HepG2 (cell line): ENCODE measurements at regions not wholly inside any gene's neighbourhood (a gene's known extent, or its start where the extent isn't known, plus 50 kb on each side); places are given as distances from the start of the nearest gene placed in this dataset.

ENCODE experiments used
- BORCS8-MEF2B ChIP-seq: sonication (generic); formaldehyde crosslinking; IDR thresholded peaks from 2 replicates; pipeline ENCODE4 v1.8.0; 2022; ENCODE audit warnings: mild to moderate bottlenecking, missing genetic modification reagents
- CHD2 ChIP-seq: IDR thresholded peaks from 2 replicates; pipeline ENCODE4 v1.6.1; 2011; ENCODE audit warnings: low read depth, low read length, improper control_type of control experiment
- STAT6 ChIP-seq: sonication (generic); formaldehyde crosslinking; IDR thresholded peaks from 2 replicates; pipeline ENCODE4 v1.4.0; 2020; ENCODE audit warnings: missing genetic modification reagents, mild to moderate bottlenecking, borderline replicate concordance
- ZBTB7A ChIP-seq: sonication (generic); formaldehyde crosslinking; IDR thresholded peaks from 2 replicates; pipeline ENCODE4 v1.8.0; 2022; ENCODE audit warnings: mild to moderate bottlenecking, missing genetic modification reagents
- ZNF282 ChIP-seq: fragments of 450-650 bp; IDR thresholded peaks from 2 replicates; pipeline ENCODE4 v1.6.1; 2018; ENCODE audit not compliant: partially characterized antibody

GRCh38 chr7:16044645-16045044 lies 358.2 kb upstream of the MEOX2 start:
- TF ChIP-seq STAT6 (no peak), BORCS8-MEF2B (CRISPR knock-in tag) (no peak), CHD2 (no peak), ZNF282 (no peak), ZBTB7A (CRISPR knock-in tag) (no peak)
